ENCODE measurements at regions not wholly inside any gene's neighbourhood (a gene's known extent, or its start where the extent isn't known, plus 50 kb on each side); places are given as distances from the start of the nearest gene placed in this dataset.
"Not testable (repeated sequence)": the region's sequence is repeated elsewhere in the genome, so short reads cannot be mapped to it uniquely, and the experiment has no call there.

- DNase-seq = no peak
These were observed 138.9 kb upstream of the CLEC14A start for GRCh38 chr14:38394767-38395166.

DNA sequence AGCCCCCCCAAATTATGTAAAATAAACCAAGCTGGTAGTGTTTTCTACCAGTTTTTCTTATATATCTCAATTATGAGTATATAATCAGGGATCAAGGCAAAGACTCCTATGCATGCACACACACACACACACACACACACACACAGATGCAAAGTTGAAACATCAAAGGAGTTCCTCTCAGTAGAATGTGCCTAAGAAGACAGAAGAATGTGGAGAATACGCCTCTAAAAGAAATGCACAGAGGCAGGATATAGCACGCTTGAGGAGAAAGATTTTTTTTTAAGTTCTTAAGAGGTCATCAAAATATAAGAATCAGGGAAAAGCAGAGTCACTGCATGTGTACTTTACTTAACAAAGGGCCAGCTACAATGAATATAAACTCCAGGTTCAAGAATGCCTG, 138.2 kb upstream of the CLEC14A start:
- DNase-seq = no peak

GRCh38 chr14:38391334-38391733, 135.4 kb upstream of the CLEC14A start:
- DNase-seq = peak; percentile 65

DNA sequence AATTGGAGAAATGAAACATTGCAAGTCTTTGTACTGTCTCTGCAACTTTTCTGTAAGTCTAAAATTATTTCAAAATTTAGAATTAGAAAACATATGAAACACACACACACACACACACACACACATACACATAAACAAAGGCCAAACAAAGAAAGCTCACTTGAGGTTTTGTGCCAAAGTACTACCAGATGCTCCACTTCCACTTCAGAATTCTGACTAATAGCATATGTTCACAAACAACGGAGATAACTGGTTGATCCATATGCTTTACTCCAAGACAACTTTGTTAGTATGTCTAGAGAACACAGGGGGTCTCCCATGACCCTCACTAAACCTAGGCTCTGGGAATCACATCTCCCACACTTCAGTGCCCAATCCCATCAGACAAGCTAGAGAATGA, 133.8 kb upstream of the CLEC14A start:
- DNase-seq = no peak

GRCh38 chr14:38387821-38388220, 131.9 kb upstream of the CLEC14A start:
- no peak for DNase-seq

GRCh38 chr14:38385836-38386235, 129.9 kb upstream of the CLEC14A start:
- DNase-seq = no peak

DNA sequence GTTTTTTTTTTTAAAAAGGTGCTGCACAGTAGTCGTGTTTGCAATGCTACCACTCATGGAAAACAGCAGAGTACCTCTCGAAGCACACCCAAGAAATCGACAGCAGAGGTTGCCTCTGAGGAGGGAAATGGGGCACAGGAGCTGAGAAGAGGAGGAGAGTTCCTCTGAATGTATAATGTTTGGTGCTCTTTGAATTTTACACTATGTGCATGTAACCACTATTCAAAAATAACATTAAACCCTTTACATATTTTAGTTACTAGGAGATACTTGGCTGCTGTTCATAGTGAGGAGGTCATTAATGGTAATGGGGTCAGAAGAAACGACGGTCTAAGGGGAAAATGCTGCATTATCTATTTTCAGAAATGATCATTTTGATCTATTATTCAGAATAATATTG, 129.4 kb upstream of the CLEC14A start:
- DNase-seq = no peak

DNA sequence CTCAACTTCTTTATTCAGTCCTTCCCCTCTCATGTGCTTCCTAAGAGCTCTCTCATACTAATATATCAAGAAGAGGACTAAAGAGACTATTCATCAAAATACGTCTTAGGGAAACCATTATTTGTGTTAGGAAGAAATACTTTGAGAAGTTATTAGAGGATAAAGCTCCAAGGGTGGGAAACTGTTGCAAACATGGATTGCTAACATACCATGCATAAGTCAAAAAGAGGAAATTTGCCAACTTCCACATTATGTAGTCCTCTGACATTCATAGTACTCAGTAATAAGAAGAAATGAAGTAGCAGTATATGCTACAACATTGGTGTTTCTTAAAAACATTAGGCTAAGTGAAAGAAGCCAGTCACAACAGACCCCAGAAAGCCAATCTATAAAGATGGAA, 128.8 kb upstream of the CLEC14A start:
- no peak for DNase-seq

DNA sequence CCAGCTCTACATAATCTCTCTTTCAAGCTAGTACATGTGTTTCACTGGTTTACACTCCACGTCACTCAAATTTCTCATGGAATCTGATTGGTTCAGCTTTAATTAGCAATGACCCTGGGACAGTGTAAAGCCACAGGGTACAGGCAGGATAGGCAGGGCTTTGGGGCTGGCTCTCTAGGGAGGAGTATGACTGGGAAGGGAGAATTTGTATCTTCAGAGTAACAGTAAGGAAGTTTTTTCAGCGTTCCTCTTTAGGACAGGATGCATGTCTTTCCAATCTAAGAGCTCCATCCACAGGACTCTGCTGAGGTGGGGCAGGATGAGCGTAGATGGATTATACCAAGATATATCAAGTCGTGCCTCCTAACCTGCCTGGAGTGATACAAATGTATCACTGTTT, 112.0 kb upstream of the CLEC14A start:
- no peak for DNase-seq

GRCh38 chr14:38366374-38366773, 110.5 kb upstream of the CLEC14A start:
- peak; percentile 10 for DNase-seq

DNA sequence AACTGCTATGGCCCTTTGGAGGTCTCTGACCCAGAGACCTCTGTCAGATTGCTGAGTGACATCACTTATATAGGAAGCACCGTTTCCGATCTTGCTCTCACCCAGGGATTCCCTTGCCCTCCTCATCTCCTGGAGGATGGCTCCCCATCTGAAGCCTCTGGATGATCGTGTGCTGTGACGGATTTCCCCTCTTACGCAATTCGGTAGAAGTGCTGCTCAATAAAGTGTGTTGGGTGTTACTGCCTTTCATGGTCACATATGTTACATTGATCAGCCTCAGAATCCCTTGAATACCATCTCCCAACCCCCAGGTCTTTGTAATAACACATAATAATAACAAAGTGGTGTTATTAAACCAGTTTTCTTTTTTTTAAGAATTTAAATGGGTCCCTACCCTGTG, 107.3 kb upstream of the CLEC14A start:
- no peak for DNase-seq

- DNase-seq = peak; percentile 84
These were observed 101.7 kb upstream of the CLEC14A start for GRCh38 chr14:38357557-38357956.

- DNase-seq = not testable (repeated sequence)
These were observed 99.6 kb upstream of the CLEC14A start for GRCh38 chr14:38355473-38355872.

DNA sequence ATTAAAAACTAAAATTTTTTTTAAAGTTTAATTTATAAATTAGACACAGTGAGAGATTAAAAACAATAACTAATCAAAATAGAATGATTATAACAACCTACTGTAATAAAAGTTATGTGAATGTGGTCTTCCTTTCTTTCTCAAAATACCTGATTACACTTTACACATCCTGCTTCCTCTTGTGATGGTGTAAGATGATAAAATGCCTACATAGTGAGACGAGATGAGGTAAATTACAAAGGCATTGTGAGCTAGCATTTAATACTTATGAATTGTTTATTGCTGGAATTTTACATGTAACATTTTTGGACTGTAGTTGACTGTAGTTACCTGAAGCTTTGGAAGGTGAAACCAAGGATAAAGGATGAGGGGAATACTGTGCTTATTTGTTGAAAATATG, 94.2 kb upstream of the CLEC14A start:
- no peak for DNase-seq

DNA sequence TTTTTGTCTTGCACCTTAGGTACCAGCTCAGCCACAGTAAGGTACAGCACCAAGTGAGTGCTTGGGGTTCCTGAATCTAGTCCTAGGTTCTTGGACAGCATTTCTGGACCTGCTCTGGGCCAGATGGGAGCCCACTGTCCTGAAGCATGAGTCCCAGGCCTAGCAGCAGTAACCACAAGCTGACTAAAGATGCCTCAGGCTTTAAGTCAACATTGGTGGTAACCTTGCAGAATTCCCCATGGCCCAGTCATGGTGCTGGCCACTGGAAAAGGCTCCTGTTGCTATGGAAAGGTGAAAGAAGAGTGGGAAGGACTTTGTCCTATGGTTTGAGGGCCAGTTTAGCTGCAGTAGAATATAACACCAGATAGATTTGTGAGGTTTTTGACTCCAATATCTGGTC, 86.9 kb upstream of the CLEC14A start:
- DNase-seq = peak; percentile 97

- DNase-seq = peak; percentile 89
These were observed 83.8 kb upstream of the CLEC14A start for GRCh38 chr14:38339696-38340095.

DNA sequence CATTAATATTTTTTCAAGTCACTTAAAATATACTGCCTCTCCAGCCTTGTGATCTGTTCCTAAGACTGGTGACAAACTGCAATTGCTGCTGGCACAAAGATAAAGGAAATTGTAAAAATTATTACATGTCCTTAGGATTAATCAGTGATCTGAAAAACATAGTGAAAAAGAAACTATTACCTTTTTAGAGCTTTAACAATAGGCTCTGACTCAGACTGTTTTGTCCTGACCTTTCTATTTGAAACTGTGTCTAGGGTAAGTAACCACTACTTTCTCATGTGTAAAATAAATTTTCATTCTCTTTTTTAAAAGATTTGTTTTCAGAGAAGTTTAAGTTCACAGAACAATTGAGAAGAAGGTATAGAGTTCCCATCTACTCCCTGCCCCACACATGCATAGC, 80.4 kb upstream of the CLEC14A start:
- no peak for DNase-seq

- DNase-seq = no peak
These were observed 74.4 kb upstream of the CLEC14A start for GRCh38 chr14:38330275-38330674.

DNA sequence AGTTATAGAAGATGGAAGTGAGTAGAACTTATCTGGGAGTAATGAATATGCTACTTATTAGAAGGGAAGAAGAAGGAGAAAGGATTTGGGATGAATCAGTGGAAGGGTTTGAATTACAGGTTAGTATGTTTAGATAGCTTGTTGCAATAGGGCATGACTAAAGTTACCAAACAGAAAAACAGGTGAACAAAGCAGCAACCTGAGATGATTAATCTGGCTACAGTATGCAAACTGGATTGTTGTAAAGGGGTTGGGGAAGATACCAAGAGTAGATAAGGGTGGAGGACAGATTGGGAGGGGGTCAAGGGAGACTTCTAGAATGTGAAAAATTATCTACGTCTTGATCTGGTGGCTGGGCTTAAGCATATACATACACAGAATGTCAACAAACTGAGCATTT, 73.4 kb upstream of the CLEC14A start:
- no peak for DNase-seq

DNA sequence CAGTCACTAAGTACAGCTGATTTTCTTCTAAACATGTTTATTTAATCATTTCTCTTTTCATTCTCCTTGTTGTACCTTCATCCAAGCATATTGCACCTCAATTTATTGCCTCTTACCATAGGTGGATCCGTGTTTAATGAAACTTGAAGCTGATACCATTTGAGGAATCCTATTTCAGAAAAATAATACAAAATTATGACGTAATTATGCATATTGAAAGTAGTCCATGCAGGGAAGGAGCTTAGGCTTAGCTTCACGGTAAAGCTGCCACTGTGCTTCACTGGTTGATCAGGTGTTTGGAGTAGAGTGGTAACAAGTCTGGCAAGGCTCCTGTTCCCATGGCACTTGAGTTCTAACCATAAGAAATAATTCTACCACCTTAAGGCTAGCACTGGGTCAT, 61.0 kb upstream of the CLEC14A start:
- DNase-seq = no peak

GRCh38 chr14:38311655-38312054, 55.8 kb upstream of the CLEC14A start:
- DNase-seq = no peak

DNA sequence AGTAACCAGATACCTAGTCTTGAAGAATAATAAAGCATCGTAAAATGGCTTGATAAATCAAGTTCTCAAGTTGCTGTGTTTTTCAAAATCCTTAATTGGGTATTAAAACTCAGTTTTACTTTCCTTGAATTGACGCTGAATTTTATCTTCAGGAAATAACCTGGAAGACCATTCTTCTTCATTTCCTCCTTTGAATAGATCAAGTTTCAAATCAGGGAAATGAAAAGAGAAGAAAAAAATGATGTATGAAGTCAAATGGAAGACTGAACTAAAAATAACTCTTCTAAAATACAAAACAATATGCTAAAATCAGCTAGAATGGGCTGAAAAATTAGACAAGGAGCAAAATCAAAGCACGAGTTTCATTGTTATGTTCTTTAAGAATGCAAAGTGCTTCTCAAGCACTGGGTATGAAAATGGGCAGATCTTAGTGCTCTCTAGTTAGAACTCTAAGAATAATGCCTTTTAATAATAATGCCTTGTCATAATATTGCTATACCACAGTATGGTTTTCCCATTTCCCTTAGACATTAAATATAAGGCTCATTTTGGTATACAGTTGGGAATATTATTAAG, 54.6 kb upstream of the CLEC14A start:
- DNase-seq = no peak

- DNase-seq = no peak
These were observed 53.8 kb upstream of the CLEC14A start for GRCh38 chr14:38309522-38310277.
